GM12891 (cell line): ENCODE measurements at regions not wholly inside any gene's neighbourhood (a gene's known extent, or its start where the extent isn't known, plus 50 kb on each side); places are given as distances from the start of the nearest gene placed in this dataset.

Experiments used
- POLR2A ChIP-seq: IDR thresholded peaks from 2 replicates; pipeline ENCODE4 v1.6.1; 2011; ENCODE audit warnings: low read depth, low read length, control low read depth
- POLR2AphosphoS5 ChIP-seq: IDR thresholded peaks from 2 replicates; pipeline ENCODE4 v1.6.1; 2011; ENCODE audit warnings: low read depth, low read length, control low read depth
- TAF1 ChIP-seq: IDR thresholded peaks from 2 replicates; pipeline ENCODE4 v1.6.1; 2011; ENCODE audit warnings: low read depth, low read length, control low read depth

DNA sequence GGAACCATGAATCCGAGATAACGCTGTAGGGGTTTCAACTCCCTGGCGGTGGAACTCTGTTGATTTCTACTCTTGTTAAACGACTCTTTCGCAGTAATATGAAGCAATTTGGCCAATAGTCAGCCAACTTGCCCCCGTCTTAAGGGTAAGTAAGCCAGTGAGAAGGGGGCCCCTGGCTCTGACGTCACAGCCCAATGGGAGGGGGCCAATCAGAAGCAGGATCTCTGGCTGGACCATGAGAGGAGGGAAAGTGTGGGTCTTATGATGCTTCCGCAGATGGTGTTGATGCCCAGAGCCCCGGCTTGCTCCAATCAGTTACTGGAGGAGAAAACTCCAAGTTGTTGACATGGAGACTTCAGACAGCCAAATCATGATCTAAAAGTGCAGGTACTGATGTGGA, 242.4 kb downstream of the BMP7 start:
- no peak for TF ChIP-seq POLR2AphosphoS5
- no peak for TF ChIP-seq TAF1
- no peak for TF ChIP-seq POLR2A
